Activated T-cell treated with anti-CD3 and anti-CD28 coated beads, Interleukin-2, amount 50 U/mL, for 24 hours (primary cell): ENCODE measurements at regions not wholly inside any gene's neighbourhood (a gene's known extent, or its start where the extent isn't known, plus 50 kb on each side); places are given as distances from the start of the nearest gene placed in this dataset.

Experiments used
- DNase-seq: peaks from one replicate; pipeline ENCODE4 v3.0.0-alpha.2; 2020
- H3K27ac Mint-ChIP-seq: 2 replicates; pipeline ENCODE4 v1.8.0; 2020; ENCODE audit warnings: mild to moderate bottlenecking, mixed read lengths
- H3K27me3 Mint-ChIP-seq: 2 replicates; pipeline ENCODE4 v1.8.0; 2020; ENCODE audit warnings: mixed read lengths
- H3K36me3 Mint-ChIP-seq: 2 replicates; pipeline ENCODE4 v1.8.0; 2020; ENCODE audit warnings: low read depth, mixed read lengths
- H3K4me1 Mint-ChIP-seq: 2 replicates; pipeline ENCODE4 v1.8.0; 2020; ENCODE audit warnings: low read depth, mixed read lengths
- H3K4me3 Mint-ChIP-seq: 2 replicates; pipeline ENCODE4 v1.8.0; 2020; ENCODE audit warnings: mild to moderate bottlenecking, moderate library complexity, mixed read lengths
- H3K9me3 Mint-ChIP-seq: 2 replicates; pipeline ENCODE4 v1.8.0; 2020; ENCODE audit warnings: mixed read lengths

DNA sequence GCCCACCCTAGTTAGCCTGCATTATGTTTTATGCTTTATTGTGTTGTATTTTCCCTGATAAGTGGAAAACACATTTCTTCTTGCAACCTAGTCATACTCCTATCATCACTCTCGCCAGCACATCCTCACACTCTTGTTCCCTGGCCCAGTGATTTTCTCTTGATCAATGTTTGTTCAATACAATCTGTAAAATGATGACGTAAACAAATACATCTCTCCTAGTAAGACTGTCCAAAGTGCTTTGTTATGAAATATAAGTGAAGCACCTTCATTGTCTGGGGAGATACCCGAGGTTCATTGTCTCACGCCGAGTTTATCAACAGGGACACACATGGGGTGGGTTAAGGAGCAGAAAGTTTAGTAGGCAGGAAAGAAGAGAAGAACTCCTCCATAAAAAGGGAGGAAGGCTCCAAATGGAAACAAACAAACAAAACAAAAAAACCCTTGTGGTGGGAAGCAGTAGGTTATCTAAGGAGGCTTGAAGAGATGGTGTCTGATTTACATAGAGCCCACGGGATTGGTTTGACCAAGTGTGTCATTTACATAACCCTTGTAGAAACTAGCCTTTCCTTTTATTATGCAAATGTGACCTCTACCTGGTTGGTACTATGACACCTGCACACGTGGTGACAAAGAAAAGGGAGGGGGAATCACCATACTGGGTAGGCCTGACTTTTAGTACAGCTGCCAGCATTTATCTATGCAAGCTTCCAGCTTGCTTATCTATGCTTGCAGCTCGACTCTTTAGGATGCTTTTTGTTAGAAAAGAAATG, 1317.9 kb upstream of the SPRY2 start:
- Mint-ChIP-seq H3K9me3 (peaks cover 19% of the 10 kb centered on the region), H3K27ac (no peak overlapping the region), H3K36me3 (no peaks in the 10 kb centered on the region), H3K27me3 (no peaks in the 10 kb centered on the region), H3K4me1 (no peaks in the 10 kb centered on the region), H3K4me3 (no peak overlapping the region)
- no peak for DNase-seq

- no peak for DNase-seq
- Mint-ChIP-seq H3K4me3 (no peak overlapping the region), H3K27me3 (no peaks in the 10 kb centered on the region), H3K4me1 (no peaks in the 10 kb centered on the region), H3K27ac (no peak overlapping the region), H3K36me3 (no peaks in the 10 kb centered on the region), H3K9me3 (peaks cover 10% of the 10 kb centered on the region)
Observed at GRCh38 chr13:81639984-81640582, 1299.2 kb upstream of the SPRY2 start.

DNA sequence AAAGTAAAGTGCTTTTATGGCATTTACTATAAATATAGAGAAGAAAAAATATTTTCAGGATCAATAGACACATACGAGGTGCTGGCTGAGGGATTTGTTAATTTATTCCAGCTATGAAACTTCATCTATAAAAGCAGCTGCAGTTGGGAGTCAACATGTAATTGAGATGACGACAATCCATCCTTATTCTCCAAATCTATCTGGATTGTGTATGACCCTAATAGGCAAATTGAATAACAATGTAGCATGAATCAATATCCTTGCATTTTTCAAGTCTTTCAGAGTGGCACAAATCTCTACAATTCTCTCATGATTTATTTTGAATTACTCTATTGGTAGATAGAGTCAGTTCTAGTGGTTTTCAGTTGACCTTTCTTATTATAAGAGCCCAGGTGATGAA, 1296.5 kb upstream of the SPRY2 start:
- H3K27ac Mint-ChIP-seq, result no peak overlapping the region
- DNase-seq, result no peak
- H3K4me3 Mint-ChIP-seq, result no peak overlapping the region
- no peaks in the 10 kb centered on the region for H3K4me1 Mint-ChIP-seq
- no peaks in the 10 kb centered on the region for H3K36me3 Mint-ChIP-seq
- peaks cover 10% of the 10 kb centered on the region for H3K9me3 Mint-ChIP-seq
- H3K27me3 Mint-ChIP-seq, result no peaks in the 10 kb centered on the region

DNA sequence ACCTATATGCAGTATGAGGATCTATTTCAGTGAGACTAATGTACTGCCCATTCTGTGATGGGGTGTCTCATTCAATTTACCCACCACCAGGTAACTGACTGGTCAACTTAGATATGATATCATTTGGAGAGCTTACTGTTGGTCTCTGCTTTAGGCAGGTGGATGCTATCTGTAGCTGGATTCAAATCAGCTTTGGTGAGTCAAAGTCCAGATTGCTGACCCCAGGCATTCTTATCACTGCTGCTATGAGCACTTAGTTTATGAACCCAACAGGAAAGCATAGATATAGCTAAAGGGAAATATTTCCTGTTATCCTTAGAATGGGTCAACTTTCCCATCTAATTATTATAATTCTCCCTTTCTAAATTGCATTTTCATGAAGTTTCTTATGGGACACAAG, 1295.2 kb upstream of the SPRY2 start:
- Mint-ChIP-seq H3K4me1 (no peaks in the 10 kb centered on the region), H3K36me3 (no peaks in the 10 kb centered on the region), H3K4me3 (no peak overlapping the region)

GRCh38 chr13:81615031-81615430, 1274.1 kb upstream of the SPRY2 start:
- no peaks in the 10 kb centered on the region for H3K36me3 Mint-ChIP-seq
- H3K4me3 Mint-ChIP-seq, result no peak overlapping the region
- H3K4me1 Mint-ChIP-seq, result no peaks in the 10 kb centered on the region
- no peak overlapping the region for H3K27ac Mint-ChIP-seq
- no peaks in the 10 kb centered on the region for H3K27me3 Mint-ChIP-seq
- peaks cover 3% of the 10 kb centered on the region for H3K9me3 Mint-ChIP-seq
- no peak for DNase-seq

More for the DNA sequence above, 1295.2 kb upstream of the SPRY2 start:
- no peak for DNase-seq
- H3K9me3 Mint-ChIP-seq, result peaks cover 13% of the 10 kb centered on the region
- H3K27me3 Mint-ChIP-seq, result no peaks in the 10 kb centered on the region
- H3K27ac Mint-ChIP-seq, result no peak overlapping the region

- Mint-ChIP-seq H3K4me3 (no peak overlapping the region), H3K27me3 (no peaks in the 10 kb centered on the region), H3K27ac (no peak overlapping the region), H3K4me1 (no peaks in the 10 kb centered on the region), H3K36me3 (no peaks in the 10 kb centered on the region), H3K9me3 (peaks cover 2% of the 10 kb centered on the region)
- DNase-seq, result no peak
Observed at GRCh38 chr13:81610644-81611043, 1269.7 kb upstream of the SPRY2 start.

DNA sequence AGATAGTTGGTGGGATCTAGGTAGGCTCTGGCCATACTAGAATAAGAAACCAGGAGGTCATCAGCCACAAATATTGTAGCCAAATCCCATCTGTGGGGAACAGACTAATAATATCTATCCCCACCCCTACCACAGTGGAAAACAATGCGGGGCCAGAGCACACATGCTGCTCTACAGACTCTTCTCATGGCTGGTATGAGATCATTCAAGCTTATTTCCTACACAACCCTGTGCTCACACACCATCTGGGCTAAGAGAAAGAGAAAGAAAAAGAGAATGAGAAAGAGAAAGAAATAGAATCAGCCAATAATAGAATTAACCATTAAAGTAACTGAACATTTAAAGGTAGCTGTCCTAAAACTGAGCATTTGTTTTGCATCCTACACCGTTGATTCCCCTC, 1268.4 kb upstream of the SPRY2 start:
- no peak overlapping the region for H3K4me3 Mint-ChIP-seq
- H3K27me3 Mint-ChIP-seq, result no peaks in the 10 kb centered on the region
- no peaks in the 10 kb centered on the region for H3K36me3 Mint-ChIP-seq
- DNase-seq, result no peak
- H3K9me3 Mint-ChIP-seq, result peaks cover 2% of the 10 kb centered on the region
- H3K4me1 Mint-ChIP-seq, result no peaks in the 10 kb centered on the region
- H3K27ac Mint-ChIP-seq, result no peak overlapping the region

DNA sequence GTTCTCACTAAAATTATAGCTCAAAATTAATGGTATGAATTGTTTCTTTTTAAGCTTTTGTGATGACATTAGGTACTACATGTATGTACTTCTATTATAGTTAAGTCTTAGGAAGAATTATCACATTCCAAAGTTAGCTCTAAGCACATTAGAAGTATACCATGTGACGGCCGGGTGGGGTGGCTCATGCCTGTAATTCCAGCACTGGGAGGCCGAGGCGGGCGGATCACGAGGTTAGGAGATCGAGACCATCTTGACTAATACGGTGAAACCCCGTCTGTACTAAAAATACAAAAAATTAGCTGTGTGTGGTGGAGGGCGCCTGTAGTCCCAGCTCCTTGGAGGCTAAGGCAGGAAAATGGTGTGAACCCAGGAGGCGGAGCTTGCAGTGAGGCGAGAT, 1265.1 kb upstream of the SPRY2 start:
- no peaks in the 10 kb centered on the region for H3K27me3 Mint-ChIP-seq

DNA sequence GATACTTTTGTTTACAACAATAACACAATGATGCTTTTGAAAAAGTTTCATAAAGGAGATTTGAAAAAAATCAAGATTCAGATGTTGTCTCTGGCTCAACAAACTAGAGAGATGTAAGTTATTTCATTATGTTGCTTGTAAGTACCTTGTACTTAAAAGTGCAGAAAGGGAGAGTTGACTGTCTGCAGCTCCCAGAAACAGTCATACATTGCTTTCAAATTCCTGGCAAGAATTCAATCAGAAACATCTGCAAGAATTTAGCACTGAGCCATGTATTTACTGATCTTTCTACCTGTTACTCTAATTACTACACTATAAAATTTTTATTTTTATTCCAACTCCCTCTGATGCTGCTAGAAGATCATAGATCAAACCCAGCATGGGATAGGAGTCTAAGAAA, 1261.3 kb upstream of the SPRY2 start:
- Mint-ChIP-seq H3K9me3 (peaks cover 12% of the 10 kb centered on the region), H3K27me3 (no peaks in the 10 kb centered on the region), H3K4me1 (no peaks in the 10 kb centered on the region), H3K4me3 (no peak overlapping the region), H3K27ac (no peak overlapping the region), H3K36me3 (no peaks in the 10 kb centered on the region)
- DNase-seq, result no peak

More for the DNA sequence above, 1265.1 kb upstream of the SPRY2 start:
- peaks cover 5% of the 10 kb centered on the region for H3K9me3 Mint-ChIP-seq
- H3K4me1 Mint-ChIP-seq, result no peaks in the 10 kb centered on the region
- DNase-seq, result no peak
- H3K4me3 Mint-ChIP-seq, result no peak overlapping the region
- no peaks in the 10 kb centered on the region for H3K36me3 Mint-ChIP-seq
- no peak overlapping the region for H3K27ac Mint-ChIP-seq

GRCh38 chr13:81597101-81597500, 1256.2 kb upstream of the SPRY2 start:
- DNase-seq, result no peak
- Mint-ChIP-seq H3K27me3 (no peaks in the 10 kb centered on the region), H3K4me1 (no peaks in the 10 kb centered on the region), H3K27ac (no peak overlapping the region), H3K36me3 (no peaks in the 10 kb centered on the region), H3K9me3 (peaks cover 13% of the 10 kb centered on the region), H3K4me3 (no peak overlapping the region)

DNA sequence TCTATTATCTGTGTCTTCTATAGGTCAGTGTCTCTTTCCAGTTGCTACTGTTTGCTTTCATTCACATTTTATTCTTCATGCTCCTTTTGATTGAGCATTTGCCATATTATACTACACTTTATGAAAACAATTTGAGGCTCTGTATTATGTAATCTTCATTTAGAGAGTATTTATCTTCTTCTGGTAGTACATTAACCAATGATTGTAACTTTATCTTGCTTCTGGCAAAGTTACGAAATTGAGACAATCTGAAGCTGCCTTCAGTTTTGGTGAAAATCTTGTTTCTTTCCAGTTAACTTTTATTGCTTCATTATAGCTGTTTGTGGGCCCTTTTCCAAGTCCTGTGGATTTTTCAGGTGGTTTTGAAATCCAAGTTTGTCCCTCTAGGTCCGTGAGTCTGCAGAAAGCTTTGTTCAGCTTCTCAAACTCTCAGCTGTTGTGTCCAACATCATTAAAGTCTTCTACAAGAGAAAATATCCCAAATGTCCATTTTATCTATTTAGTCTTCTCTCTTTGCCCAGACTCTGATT, 1255.4 kb upstream of the SPRY2 start:
- Mint-ChIP-seq H3K4me1 (no peaks in the 10 kb centered on the region), H3K9me3 (peaks cover 11% of the 10 kb centered on the region), H3K27ac (no peak overlapping the region), H3K27me3 (no peaks in the 10 kb centered on the region), H3K36me3 (no peaks in the 10 kb centered on the region), H3K4me3 (no peak overlapping the region)
- DNase-seq, result no peak

- Mint-ChIP-seq H3K9me3 (peaks cover 4% of the 10 kb centered on the region), H3K27ac (no peak overlapping the region), H3K27me3 (no peaks in the 10 kb centered on the region), H3K4me1 (no peaks in the 10 kb centered on the region), H3K36me3 (no peaks in the 10 kb centered on the region), H3K4me3 (no peak overlapping the region)
- DNase-seq, result no peak
Observed at GRCh38 chr13:81591528-81592220, 1250.7 kb upstream of the SPRY2 start.

- H3K27ac Mint-ChIP-seq, result no peak overlapping the region
Observed at GRCh38 chr13:81582381-81582780, 1241.5 kb upstream of the SPRY2 start.

DNA sequence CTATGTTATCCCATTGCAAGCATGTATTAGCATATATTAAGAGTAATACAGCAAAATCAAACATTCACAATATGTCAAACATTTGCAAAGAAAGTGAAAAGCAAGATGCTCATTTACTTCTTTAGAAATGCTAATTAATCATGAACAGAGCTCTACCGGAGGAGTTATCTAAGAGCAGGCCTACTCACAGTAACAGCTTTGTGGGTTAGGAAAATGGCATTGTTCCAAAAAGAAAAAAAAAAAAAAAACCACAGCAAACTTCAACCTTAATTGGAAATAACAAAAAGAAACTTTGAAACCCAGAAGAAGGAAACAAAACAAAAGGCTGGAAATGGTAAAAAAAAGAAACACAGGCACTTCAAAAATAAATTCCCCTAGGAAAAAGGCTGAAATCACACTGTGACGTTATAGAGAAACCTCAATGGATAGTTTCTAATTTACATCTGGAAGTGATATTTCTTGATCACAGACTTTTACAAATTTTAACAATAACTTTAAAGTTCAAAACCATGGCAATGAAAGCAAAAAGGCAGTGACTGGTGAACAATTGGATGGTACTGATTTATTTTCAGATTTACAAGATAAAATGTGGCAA, 1236.8 kb upstream of the SPRY2 start:
- Mint-ChIP-seq H3K4me1 (no peaks in the 10 kb centered on the region), H3K27ac (no peak overlapping the region), H3K27me3 (no peaks in the 10 kb centered on the region), H3K9me3 (peaks cover 23% of the 10 kb centered on the region), H3K4me3 (no peak overlapping the region), H3K36me3 (no peaks in the 10 kb centered on the region)
- no peak for DNase-seq

More at GRCh38 chr13:81582381-81582780, 1241.5 kb upstream of the SPRY2 start:
- H3K4me1 Mint-ChIP-seq, result no peaks in the 10 kb centered on the region
- no peak overlapping the region for H3K4me3 Mint-ChIP-seq
- H3K36me3 Mint-ChIP-seq, result no peaks in the 10 kb centered on the region
- no peak for DNase-seq
- no peaks in the 10 kb centered on the region for H3K27me3 Mint-ChIP-seq
- H3K9me3 Mint-ChIP-seq, result peaks cover 23% of the 10 kb centered on the region
